ENCODE measurements at regions not wholly inside any gene's neighbourhood (a gene's known extent, or its start where the extent isn't known, plus 50 kb on each side); places are given as distances from the start of the nearest gene placed in this dataset.
A peak's percentile ranks its signal among the peaks of the same experiment; 100 is the strongest.
"Not testable (repeated sequence)": the region's sequence is repeated elsewhere in the genome, so short reads cannot be mapped to it uniquely, and the experiment has no call there.

DNA sequence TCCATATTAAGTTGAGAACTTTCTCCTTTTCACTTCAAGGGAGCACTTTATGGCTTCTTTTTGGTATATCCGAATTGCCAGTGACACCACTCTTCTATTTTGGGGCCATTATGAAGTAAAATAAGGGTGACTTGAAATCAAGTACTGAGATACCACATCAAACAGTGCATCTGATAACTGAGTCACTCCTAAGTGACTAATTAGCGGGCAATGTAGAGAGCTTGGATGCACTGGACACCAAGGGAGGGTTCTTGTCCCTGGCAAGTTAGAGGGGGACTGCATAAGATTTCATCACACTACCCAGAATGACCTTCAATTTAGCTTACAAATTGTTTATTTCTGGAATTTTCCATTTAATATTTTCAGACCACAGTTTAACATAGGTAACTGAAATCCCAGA is 813.9 kb upstream of the CDH10 start:
- FAIRE-seq, result no peak
- peak; percentile 31 for DNase-seq (ENCODE audit: low spot score)

DNA sequence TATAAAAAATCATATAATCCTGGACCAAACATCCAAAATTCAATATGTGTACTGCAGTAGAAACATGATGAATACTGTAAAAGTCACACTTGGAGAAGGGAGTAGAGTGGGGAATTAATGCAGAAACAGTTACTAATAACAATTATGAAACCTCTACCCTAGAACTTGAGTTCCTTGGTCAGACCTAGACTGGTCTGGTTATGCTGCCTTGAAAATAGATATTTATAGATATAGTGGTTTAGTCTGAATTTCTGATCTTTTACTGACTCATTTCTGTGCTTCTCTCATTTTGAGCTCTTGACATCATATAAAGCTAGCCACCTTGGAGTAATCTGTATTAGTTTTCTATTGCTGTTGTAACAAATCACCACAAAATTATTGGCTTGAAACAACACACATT is 808.7 kb upstream of the CDH10 start:
- DNase-seq (ENCODE audit: low spot score) (no peak), FAIRE-seq (no peak)

DNA sequence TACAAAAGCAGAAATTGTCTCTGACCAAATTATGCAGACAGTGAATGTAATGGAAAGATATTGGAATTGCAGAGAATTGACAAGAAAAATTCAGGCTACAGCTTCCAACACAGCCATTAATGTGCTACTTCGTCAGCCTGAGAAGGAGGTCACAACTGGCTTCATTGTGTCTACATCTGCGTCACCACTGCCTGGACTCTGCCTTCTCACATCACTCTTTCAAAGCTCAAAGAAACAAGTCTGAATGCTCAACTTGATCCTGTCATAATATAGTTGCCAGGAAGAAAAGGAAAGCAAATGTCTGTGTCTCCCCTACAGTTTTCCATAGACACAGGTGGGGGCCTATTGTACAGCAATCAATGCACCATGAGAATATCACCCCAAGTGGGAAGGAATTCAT is 806.5 kb upstream of the CDH10 start:
- no peak for DNase-seq (ENCODE audit: low spot score)
- FAIRE-seq, result no peak

DNA sequence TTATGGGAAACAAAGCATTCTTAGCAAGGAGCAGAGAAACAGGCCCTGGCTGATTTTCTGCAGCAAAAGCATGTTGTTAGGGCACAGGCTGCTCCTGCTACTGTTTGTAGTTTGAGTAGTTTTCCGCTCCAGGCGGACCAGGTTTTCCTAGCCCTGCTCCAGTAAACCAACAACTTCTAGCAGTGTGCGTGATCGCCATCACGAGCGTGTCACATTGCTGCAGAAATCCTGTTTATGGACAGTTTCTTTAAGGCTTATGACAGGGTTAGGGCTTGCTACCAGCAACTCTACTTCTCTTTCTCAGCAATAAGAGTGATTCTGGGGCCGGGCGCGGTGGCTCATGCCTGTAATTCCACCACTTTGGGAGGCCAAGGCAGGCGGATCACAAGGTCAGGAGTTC is 803.9 kb upstream of the CDH10 start:
- DNase-seq (ENCODE audit: low spot score) (no peak), FAIRE-seq (no peak)

DNA sequence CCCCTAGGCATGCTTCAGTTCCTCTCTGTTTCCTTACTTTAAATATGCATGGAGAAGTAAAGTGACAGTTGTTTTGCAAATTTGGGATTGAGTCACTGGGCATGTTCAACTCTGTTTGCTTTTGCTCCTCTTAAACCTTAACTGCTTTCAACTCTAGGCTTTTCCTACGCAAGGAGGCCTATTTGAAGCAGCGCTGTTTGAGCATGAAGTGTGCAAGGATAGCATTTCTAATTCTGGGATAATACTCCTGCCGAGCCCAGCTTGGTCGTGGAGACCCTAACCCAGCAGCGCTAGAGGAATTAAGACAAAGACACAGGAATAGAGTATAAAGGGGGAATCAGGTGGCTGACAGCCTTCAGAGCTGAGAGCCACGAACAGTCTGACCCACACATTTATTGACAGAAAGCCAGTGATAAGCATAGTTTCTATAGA is 803.4 kb upstream of the CDH10 start:
- FAIRE-seq, result no peak
- DNase-seq (ENCODE audit: low spot score), result no peak

DNA sequence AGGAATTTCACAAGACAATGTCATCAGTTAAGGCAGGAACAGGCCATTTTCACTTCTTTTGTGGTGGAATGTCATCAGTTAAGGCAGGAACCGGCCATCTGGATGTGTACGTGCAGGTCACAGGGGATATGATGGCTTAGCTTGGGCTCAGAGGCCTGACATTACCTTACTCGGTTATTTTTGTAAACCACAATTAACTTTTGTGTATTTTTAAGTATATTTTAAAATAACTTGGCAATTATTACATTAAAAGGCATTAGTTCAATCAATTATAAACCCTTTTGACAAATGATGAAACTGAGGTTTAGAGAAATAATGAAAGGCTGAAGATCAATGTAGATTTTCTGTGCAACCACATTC is 801.3 kb upstream of the CDH10 start:
- DNase-seq (ENCODE audit: low spot score); FAIRE-seq: not testable (repeated sequence)

DNA sequence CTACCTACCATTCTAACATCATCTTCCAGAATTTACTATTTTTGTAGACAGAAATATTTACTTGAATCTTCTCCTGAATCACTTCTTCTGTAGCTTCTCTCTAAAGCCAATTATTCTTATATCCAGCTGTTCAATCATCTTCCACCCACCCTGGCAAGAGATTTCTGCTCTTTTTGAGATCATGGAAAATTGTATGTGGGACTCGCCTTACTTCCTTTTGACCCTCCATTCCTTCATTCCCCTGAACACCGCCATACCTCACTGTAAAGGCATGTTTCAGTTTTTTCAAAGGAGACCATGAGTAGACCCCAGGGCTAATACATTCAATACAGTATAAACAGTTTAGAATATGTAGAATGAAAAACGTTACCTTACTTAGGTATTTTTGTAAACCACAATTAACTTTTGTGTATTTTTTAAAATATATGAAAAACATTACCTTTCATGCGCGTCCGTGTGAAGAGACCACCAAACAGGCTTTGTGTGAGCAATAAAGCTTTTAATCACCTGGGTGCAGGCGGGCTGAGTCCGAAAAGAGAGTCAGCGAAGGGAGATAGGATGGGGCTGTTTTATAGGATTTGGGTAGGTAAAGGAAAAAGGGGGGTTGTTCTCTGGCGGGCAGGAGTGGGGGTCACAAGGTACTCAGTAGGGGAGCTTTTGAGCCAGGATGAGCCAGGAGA is 800.7 kb upstream of the CDH10 start:
- FAIRE-seq; DNase-seq (ENCODE audit: low spot score): not testable (repeated sequence)

DNA sequence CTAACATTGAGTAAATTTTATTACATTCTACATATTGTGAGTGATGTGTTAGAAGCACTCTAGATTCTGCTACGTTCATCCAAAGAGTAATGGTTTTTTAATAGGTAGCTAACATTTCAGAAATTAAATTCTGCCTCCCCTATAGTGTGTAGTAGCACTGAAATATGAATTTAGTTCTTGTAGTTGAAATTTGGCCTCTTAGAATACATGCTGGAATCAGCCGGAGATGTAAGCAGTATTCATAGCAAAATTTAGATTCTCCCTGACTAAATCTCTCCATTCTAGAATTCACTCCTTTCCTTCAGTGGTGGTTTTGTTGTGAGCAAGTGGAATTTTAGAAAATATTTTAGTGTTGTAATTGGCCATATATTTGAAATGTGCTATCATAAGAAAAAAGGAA is 799.9 kb upstream of the CDH10 start:
- no peak for DNase-seq (ENCODE audit: low spot score)
- no peak for FAIRE-seq

DNA sequence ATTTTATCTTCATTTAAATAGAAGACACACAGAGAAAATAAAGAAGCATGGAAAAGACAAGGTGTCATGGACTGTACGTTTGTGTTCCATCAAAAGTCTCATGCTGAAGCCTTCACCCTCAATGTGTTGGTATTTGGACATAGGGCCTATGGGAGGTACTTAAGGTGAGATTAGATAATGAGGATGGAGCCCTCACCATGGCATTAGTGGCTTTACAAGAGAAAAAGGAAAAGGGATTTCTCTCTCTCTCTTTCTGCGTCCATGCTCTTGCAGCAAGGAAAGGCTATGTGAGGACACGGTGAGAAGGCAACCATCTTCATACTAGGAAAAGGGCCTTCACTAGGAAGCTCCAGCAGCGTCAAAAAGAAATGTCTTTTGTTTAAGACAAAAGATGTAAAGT is 797.0 kb upstream of the CDH10 start:
- FAIRE-seq, result no peak

DNA sequence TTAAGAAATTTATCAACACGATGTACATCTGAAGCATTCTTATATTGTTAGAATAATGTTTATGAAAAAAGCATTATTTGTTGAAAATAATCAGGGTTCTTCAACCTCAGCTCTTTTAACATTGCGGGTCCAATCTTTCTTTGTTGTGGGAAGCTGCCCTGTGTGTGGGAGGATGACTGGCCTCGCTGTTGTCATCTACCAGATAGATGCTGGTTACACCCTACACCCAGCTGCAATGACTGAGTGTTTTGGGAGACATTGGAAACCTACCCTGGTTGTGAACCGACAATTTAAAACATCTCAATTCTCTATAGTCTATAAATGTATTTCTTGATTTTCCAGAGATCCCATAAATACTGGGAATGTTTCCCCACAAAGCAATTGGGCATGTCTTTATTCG is 794.2 kb upstream of the CDH10 start:
- DNase-seq (ENCODE audit: low spot score) (no peak), FAIRE-seq (no peak)

More for the DNA sequence above, 797.0 kb upstream of the CDH10 start:
- no peak for DNase-seq (ENCODE audit: low spot score)

DNA sequence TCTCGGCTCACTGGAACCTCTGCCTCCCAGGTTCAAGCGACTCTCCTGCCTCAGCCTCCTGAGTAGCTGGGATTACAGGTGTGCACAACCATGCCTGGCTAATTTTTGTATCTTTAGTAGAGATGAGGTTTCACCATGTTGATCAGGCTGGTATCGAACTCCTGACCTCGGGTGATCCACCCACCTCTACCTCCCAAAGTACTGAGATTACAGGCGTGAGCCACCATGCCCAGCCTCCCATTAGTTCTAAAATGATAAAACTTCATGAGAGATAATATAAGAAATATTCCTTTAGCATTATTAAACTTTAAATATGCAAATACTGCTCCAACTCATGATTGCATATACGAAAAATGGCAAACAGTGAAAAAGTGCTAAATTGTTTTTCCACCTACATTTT is 793.6 kb upstream of the CDH10 start:
- DNase-seq (ENCODE audit: low spot score); FAIRE-seq: not testable (repeated sequence)

DNA sequence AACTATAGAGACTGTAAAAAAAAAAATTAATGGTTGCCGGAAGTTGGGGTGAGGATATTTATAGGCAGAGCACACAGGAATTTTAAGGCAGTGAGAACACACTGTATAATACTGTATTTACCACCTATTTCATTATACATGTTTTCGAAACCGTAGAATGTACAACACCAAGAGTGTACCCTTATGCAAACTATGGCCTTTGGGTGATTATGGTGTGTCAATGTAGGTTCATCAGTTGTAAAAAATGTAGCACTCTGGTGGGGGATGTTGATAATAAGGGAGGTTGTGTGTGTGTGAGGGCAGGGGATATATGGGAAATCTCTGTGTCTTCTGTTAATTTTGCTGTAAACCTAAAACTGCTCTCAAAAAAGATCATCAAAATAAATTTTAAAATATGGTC is 791.7 kb upstream of the CDH10 start:
- no peak for DNase-seq (ENCODE audit: low spot score)
- FAIRE-seq, result no peak

DNA sequence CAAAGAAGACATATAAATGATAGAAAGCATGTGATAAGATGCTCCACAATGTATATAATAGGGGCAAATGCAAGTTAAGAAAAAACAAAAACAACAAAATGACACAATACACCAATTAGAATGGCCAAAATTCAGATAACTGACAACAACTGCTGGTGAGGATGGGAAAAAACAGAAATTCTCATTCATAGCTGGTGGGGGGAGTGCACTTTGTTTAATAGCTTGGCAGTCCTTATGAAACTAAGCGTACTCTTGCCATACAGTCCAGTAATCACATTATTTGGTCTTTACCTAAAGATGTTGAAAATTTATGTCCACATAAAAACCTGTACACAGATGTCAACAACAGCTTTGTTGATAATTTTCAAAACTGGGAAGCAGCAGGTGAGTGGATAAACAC is 791.1 kb upstream of the CDH10 start:
- no peak for DNase-seq (ENCODE audit: low spot score)
- FAIRE-seq, result no peak

DNA sequence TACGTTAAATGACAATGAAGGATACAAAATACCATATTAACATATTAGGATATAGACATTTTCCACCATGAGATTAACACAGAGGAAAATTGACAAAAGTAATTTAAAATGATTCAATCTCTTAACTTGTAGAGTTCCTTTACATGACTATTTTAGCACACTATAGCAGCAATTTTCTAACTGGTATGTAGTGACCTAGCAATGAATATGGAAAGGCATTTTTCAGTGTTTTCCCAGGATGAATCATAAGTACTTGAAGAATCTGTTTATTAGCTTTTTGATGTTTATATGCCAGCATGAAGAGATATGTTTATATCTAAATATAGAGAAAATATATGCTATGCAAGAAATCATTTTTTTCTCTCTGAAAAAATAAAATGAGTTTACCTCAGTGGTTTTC is 782.5 kb upstream of the CDH10 start:
- DNase-seq (ENCODE audit: low spot score) (no peak), FAIRE-seq (no peak)

DNA sequence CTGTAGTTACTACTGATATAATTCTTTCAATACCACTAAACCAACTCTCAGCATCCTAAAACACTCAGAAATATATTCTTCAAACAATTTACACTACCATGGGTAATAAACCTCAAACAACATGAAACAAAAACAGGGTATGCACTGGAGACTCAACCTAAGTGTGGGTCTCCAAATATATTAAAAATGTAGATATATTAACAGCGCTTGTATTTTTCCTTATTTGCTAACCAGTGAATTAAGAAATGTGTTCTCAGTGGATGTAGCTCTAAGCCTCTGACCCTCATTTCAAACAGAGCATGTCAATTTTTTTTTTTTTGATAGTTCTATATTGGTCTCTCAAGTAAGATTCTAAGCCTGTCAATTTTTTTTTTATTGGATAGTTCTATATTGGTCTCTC is 778.5 kb upstream of the CDH10 start:
- no peak for DNase-seq (ENCODE audit: low spot score)
- no peak for FAIRE-seq

DNA sequence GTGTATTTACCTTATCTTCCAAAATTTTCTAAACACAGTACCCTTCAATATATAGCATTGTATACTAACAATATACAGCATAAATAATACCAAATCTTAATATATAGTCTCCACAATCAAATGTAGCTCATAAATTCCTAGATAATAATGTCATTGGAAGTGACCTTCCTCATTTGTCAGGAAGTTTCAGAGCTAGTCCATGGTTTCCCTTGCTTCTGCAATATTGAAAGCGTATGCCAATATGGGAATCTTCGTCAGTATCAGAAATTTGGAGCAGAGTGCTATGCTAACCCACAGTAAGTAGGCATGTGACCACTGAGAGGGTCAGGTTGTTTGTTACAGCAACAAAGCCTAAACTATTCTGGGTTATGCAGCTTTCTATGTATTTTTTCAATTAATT is 774.9 kb upstream of the CDH10 start:
- FAIRE-seq, result no peak
- no peak for DNase-seq (ENCODE audit: low spot score)

DNA sequence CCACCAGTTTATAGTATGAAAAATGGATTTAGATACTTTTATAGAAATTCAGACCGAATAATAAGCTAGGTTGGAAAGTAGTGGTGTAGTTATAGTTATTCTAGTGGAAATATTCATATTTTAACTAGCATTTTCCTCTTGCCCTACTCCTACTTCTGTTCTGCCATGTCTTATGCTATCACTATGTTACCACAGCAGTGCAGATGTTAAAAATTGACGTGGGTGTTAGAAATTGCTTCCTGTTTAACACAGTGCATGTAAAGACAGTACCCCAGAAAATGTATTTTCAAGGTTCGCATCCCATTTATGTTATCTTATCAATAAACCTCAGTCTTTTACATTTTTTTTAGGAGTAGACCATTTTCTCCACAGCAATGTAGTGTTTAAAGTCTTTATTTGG is 774.2 kb upstream of the CDH10 start:
- DNase-seq (ENCODE audit: low spot score) (no peak), FAIRE-seq (no peak)

DNA sequence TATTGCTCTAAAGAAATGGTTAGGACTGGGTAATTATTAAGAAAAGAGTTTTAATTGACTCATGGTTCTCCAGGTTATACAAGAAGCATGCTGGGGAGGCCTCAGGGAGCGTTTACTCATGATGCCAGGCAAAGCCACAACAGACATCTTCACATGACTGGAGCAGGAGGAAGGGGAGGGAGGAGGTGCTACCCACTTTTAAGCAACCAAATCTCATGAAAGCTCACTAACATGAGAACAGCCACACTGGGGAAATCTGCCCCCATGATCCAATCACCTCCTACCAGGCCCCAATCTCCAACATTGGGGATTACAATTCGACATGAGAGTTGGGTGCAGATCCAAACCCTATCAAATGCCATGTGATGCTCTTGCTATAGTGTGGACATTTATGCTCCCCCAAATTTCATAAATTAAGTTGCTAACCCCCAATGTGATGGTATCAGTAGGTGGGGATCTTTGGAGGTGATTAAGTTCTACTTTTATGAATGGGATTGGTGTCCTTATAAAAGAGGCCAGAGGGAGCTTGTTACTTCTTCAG is 773.6 kb upstream of the CDH10 start:
- FAIRE-seq (no peak), DNase-seq (ENCODE audit: low spot score) (no peak)

DNA sequence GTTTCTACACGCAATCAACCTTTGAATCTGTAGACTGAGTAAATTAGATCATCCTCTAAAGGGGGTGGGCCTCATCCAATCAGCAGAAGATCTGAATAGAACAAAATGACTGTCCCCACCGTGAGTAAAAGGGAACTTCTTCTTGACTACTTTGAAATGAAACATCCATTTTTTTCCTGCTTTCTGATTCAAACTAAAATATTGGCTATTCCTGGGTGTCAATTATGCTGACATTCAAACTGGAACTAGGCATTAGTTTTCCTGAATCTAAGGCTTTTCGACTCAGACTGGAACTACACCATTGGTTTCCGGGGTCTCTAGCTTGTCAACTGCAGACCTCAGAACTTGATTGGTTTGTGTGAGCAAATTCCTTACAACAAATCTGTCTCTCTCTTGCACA is 772.2 kb upstream of the CDH10 start:
- FAIRE-seq, result no peak
- DNase-seq (ENCODE audit: low spot score), result no peak

DNA sequence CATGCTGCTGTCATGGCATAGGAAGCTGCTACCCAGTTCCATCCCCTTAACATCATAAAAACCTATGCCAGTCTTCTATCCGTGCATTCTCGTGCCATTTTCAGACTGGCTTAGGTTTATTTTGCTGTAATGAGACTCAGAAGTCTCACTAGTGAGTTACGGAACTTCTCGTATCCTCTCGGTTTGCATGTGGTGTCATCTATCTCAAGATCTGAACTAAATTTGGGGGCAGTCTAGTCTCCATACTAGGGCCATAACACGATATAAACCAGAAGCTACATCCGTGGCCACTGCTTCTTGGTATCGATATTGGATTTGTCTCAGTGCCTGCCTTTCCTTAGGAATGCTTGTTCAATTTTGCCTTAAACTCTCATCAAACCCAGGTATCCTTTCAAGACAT is 771.2 kb upstream of the CDH10 start:
- no peak for FAIRE-seq
- DNase-seq (ENCODE audit: low spot score), result no peak

DNA sequence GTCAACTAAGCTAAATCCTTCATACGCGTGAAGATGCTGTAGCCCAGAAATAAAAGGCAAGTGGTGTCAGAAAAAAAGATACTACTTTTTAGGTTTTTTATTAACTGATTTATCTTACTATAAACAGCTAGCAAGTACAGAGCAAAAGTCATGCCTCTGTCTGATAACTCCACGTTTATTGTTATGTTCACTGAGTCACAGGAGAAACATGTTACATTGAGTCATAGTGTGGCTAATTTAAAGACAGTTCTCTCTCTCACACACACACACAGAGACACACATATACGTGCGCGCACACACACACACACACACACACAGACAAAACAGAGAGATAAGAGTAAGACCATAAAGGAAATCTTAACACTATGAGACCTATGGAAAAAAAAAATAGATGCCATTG is 770.0 kb upstream of the CDH10 start:
- DNase-seq (ENCODE audit: low spot score), result peak; percentile 19
- FAIRE-seq, result no peak

DNA sequence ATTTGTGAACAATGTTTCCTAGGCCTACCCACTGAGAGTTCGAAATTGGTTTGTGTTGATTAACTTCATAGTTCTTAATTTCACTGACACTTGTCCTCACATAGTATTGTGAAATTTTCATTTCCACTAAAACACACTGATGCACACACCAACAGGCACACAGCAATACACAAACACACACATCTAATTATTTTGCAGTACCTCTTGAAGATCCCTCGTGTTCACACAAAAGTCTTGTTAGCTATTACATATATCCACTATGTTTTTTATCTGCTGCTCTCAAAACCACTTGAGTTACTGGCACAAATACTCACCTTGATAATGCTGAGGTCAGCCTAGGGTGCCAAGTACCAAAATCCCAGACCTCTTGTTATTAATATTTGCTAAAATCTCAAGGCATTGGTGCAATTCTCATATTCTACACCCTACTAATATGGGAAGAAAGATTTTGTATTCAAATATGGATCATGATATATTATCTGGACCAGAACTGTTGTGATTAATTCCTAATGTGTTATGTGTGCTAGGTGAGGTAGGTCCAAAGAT is 767.4 kb upstream of the CDH10 start:
- FAIRE-seq (no peak), DNase-seq (ENCODE audit: low spot score) (no peak)

DNA sequence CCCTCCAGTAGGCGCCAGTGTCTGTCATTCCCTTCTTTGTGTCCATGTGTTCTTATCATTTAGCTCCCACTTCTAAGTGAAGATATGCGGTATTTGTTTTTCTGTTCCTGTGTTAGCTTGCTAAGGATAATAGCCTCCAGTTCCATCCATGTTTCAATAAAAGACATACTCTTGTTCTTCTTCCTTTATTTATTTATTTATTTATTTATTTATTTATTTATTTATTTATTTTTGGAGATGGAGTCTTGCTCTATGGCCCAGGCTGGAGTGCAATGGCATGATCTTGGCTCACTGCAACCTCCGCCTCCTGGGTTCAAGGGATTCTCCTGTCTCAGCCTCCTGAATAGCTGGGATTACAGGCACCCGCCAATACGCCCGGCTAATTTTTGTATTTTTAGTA is 762.6 kb upstream of the CDH10 start:
- DNase-seq (ENCODE audit: low spot score); FAIRE-seq: not testable (repeated sequence)

Data from urothelium cell line (cell line).